GM19023 (cell line): ENCODE measurements at regions not wholly inside any gene's neighbourhood (a gene's known extent, or its start where the extent isn't known, plus 50 kb on each side); places are given as distances from the start of the nearest gene placed in this dataset.

Experiments
- ATAC-seq: cut with Tn5 transposase; IDR thresholded peaks from one replicate; pipeline ENCODE4 v1.9.1; 2021; ENCODE audit warnings: mild to moderate bottlenecking, moderate library complexity; ENCODE audit not compliant: unreplicated experiment

DNA sequence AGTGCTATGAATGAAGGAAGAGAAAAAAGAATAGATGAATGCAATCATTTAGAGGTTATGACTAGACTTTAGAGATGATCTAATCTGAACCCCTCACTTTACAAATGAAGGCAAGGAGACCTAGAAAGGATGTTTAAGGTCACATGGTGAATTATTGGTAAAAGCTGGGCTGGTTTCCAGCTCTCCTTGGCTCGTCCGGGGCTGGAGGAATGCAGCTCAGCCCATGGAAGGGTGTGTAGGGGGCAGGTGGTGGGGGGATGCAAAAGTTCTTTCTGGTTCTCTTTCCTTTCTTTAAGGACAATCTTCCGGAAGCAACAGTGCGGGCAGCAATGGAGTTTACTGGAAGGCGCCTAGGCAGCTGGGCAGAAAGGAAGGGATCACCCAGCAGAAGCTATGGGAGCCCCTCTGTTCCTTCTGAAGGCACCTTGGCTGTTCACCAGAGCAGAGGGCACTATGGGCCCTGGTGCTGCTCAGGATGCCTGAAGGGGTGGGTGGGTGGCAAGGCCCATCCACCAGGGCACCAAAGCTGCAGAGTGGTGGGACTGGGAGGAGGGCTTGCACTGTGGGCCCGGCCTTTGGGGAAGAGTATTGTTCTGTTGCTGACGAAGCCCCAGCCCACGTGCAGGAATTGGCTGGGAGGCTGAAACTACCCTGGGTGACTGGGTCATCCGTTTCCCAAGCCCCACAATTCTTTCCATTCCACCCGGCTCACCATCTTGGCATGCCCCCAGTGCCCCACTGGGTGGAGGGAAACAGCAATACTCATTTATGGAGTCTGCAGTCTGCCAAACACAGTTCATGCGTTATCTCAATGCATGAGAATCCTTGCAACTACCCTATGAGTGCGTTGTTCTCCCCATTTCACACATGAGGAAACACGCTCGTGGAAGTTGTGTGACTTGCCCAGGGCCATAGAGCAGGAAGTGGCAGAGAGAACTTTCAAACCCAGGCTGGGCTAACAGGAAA is 78.2 kb downstream of the IRF2BPL start:
- ATAC-seq, result no peak

DNA sequence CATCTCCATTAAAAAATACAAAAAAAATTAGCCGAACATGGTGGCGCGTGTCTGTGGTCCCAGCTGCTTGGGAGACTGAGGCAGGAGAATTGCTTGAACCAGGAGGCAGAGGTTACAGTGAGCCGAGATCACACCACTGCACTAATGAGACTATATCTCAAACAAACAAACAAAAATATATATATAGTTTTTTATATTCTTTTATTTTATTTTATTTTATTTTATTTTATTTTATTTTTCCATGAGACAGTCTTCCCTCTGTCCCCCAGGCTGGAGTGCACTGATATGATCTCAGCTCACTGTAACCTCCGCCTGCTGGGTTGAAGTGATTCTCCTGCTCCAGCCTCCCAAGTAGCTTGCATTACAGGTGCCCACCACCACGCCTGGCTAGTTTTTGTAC is 79.5 kb downstream of the IRF2BPL start:
- no peak for ATAC-seq

DNA sequence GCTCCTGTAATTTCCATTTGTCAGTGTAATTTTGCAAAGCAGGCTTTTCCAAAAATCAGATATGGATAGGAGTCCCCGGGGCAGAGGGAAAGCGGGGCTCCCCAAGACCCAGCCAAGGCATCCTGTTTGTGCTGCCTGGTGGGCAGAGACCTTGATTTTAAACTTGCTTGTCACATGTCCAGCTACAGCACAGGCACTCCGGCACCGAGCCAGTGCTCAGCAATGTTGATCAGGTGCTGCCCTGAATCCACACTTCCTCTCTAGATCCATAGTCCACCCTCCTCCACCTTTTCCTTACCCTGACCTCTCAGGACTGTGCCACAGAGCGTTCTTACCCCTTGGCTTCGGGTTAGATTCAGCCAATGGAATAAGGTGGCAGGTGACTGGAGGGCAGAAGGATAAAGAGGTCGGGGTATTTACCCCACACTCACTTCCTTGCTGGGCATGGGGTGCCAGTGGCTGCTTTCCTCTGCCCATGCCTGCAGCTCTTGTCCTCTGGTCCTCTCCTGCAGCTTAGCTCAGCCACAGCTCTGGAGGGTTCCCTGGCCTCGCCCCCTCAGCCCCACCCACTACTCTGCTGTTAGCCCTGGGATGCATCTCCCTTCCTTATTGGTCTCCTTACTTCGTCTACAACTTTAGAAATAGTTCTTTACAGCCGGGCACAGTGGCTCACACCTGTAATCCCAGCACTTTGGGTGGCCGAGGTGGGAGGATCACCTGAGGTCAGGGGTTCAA is 80.1 kb downstream of the IRF2BPL start:
- ATAC-seq, result no peak

DNA sequence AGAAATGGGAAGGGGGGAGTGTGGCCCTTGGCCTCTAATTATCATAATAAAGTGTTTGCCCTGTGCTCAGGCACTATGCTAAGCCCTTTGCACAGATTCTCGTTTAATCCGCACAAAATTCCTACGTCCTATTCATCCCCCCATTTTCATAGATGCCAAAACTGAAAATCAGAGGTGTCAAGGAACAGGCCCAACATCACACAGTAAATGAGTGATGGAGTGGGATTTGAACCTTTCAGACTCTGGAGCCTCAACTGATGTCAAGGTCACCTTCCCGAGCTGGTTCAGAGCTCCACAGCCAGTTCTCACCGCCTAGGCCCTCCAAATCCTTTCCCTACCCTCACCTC is 80.7 kb downstream of the IRF2BPL start:
- no peak for ATAC-seq

DNA sequence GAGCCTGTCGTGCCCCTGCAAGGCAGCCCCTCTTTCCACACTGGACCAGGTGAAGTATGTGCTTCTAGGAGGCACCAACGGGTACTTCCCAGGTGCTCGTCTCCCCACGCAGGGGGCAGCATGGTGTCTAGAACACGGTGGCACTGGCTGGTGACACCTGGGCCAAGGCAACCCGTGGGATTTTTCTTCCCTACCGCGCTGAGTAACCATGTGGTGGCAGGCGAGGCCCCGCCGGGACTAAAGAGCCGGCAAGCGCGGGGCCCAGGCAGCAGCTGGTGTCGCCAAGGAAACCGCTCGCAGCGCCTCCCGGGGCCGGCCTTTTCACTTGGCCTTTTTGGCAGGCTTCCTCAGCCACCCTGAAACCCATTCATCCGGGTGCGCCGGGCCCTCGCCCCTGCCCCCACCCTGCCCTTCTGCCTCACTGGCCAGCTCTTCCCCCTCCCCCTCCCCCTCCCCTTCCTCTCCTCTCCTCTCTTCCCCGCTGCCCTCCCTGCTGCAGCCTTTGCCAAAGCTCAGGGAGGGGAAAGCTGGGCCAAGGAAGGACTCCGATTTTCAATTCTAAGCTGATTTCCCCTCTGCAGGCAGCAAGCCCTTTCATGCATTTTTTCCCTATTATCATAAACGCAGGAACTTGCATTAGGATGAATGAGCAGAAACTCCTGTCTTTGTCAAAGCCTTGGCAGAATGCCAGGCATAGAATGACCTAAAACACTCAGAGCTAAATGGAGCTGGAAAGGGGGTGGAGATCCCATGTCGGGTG is 81.2 kb downstream of the IRF2BPL start:
- peak; percentile 80 for ATAC-seq

DNA sequence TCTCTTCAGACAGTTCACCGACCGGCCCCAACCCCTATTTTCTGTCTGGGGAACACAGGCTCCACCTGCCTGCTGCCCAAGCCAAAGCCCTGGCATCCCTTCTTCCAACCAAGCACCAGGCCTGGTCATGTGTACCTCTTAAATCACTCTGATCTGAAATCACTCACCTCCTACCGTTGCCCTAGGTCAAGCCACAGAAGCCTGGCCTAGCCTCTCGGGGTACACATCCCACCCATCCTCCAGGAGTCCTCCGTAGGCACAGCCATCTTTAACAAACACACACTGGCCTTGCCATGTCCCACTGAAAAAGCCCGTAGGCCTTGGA is 81.8 kb downstream of the IRF2BPL start:
- no peak for ATAC-seq

DNA sequence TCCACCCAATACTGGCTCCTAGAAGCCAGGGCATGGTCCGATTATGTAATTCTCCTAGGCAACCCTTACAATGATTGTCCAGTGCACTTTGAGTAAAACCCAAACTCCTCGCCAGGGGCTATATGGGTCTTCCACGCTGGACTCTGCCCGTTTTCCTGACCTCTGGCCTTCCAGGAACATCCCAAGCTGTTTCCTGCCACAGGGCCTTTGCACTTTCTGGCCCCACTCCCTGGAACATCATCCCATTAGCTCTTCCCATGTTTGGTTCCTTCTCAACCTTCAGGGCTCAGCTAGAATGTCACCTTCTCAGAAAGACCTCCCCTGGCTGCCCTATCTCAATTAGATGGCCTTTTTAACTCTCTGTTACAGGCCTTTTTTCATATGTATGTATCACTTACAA is 85.4 kb downstream of the IRF2BPL start:
- no peak for ATAC-seq

DNA sequence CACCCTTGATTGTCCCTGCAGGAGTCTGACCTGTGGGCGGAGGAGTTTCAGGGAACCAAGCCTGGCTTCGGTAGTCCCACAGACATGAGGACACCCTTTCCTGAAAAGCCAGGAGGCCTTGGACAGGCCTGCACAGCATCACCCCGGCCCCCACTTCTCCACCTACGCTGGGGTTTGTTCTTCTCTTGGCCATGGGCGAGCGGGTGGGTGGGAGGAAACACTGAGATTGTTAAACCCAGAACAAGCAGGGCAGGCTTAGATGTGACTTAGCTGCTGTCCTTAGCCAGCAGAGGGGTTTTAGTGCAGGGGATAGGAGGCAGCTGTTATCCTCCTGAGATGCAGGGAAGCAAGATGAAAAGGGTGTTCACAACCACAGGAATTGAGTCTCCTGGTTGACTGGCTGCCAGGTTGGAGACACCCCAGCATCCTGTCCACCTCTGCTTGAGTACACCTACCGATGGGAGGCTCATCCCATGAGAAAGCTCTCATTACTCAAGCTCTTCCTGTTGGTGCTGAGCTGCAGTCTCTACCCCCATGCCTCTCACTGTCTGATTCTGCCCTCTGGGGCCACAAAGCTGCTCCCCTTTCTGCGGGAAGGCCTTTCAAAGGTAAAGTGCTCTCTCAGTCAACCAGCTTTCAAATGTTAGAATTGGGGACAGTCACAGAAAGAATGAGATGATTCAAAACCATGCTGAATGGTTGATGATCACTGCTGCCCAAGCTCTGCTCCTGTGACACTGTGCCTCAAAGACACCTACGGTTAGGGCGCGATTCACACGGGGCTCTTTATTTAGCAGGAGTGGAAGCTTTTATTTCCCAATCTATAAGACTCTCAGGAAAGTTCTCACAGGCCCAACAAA is 86.3 kb downstream of the IRF2BPL start:
- no peak for ATAC-seq

DNA sequence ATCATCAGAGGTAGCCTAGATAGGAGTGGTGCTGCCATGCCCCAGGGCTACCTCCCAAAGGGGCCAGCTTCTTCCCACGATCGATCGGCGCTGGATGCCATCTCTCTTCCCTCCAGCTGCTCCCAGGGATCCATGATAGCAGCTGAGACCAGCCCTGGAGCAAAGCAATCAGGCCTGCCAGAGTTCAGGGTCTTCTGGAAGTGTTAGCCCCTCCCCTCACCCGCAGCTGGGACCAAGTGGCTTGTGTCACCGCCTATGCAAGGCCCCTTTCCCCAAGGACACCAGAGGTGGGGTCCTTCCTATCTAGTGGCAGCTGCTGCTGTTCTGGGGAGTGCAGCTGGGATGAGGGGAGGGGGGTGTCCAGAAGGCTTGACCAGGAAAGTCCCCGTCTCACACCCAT is 87.0 kb downstream of the IRF2BPL start:
- ATAC-seq, result no peak

DNA sequence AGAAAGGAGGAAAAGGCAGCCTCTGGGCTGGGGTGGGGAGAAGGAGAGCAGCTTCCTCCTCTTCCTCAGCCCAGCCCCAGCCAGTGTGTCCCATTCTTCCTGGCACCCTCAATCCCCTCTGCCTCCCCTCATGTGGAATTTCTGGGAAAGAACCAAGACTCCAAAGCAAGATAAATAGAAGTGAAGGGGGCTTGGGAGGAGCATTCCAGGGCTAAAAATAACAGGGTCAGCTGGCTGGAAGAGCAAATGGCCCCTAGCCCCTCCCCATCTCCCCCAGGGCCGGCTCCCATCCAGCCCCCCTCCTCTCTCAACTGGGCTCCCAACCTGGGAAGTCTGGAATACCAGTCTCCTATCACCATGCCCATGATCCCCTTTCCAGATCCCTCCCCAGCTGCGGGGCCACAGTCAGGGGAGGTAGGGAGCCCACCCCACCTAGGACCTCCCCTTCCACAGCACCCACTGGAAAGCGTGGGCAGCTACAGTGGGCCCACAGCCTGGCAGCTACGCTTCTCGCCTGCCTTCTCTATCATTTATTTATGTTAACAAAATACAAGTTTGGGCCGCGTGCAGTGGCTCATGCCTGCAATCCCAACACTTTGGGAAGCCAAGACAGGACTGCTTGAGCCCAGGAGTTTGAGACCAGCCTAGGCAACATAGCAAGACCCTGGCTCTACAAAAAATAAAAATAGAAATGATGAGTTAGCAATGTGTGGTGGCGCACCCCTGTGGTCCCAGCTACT is 88.3 kb downstream of the IRF2BPL start:
- ATAC-seq, result no peak

DNA sequence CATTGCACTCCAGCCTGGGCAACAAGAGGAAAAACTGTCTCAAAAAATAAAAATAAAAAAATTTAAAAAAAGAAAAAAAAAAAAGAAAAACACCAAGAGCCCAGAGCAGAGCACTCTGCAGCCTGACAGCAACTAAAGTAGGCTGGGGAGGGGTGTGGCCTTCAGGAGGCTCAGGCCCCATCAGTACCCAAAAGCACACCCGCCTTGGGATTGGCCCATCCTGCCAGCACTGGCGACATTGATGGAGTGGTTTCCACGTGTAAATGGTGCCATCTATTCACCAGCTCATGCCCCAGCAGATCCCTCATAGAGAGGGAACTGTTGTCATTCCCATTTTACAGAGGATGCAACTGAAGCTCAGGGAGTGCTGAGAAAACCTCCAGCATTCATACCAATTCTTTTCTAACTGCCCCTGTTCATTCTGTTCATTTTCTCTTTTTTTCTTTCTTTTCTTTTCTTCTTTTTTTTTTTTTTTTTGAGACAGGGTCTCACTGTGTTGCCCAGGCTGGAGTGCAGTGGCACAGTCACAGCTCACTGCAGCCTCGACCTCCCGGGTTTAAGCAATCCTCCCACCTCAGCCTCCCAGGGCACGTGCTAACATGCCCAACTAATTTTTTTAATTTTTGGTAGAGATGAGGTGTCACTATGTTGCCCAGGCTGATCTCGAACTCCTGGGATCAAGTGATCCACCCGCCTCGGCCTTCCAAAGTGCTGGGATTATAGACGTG is 89.3 kb downstream of the IRF2BPL start:
- no peak for ATAC-seq

DNA sequence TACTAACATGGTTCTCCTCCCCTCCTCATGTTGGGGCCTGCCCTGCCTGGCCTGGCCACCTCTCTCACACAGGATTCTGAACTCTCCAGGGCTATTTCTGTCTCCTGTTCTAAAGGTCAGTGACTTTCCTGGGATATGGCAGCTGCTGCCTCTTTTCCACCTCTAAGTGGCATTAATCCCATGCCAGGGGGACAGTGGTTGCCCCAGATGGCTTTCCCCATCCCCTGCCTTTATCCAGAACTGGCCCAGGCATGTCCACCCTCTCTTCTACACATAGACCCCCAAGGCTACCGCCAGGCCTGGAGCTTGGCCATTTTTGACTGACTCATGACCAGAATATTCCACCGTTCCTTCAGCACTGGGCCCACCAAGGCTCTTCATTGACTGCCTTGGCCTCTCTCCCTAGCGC is 90.4 kb downstream of the IRF2BPL start:
- ATAC-seq, result no peak

DNA sequence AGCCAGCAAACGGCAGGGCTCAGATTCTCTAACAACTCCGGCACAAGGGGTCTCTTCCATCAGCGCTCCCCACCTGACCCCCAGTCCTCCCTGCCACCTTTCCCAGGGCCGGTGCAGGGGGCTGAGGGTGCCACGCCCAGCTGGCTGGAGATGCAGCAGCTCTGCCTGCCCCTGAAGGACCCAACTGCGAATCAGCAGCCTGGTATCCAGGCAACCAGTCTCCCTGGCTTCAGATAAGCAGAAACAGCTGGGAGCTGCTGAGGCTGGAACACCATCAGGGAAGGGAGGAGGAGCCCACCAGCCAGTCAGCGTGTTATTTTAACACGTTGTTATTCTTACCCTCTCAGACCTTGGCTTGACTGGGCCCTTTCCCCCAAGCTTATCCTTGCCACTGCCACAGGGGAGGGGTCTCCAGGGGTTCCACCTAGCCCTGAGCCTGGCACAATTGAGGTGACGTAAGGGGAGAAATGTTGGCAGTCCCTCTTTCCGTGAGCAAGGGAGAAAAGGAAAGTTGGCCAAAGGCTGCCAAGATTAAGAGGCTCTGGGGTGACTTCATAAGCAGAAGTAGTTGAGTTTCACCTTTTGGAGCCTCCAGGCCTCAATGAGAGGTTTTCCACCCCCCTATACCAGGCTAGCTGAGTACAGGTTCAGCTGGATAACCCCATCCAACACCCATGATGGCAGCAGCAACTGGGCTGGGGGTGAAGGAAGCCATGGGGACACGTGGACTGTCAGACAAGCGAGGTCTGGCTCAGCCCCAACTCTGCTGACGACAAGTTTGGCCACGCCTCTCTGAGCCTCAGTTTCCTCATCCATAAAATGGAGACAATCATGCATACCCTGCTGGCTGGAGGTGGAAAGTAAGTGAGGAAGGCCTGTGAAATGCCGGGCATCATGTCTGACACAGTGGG is 91.1 kb downstream of the IRF2BPL start:
- no peak for ATAC-seq

DNA sequence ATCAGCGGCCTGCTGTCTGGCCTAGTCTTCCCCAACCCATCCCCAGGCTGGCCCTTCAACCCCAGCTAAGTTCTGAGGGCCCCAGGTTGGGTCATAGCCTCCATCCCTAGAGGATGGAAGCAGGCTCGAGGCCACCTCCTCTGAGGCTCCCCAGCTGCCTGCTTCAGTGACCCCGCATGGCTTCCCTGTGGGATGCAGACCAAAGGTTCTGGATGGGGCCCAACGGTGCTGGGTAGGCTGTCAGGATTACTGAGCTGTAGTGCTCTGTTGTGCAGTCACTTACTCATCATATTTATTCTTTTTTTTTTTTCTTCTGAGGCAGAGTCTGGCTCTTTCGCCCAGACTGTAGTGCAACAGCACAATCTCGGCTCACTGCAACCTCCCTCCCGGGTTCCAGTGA is 92.0 kb downstream of the IRF2BPL start:
- no peak for ATAC-seq

DNA sequence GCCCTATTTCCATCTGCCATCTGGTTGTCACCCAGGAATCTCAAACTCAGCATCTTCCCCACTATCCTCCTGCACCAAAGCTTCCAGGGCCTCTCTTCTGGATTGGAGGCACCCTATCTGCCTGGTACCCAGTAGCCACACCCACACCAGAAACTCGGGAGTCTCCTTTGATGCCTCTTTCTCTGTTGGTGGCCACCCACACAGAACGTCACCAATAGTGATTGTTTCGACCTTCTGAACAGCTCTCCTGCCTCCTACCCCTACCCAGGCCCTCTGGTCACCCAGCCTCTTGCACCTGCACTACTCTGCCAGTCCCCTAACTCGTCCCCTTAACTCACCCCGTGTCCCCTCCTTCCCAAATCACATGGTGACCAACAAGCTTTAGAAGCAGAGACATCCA is 95.0 kb downstream of the IRF2BPL start:
- no peak for ATAC-seq

DNA sequence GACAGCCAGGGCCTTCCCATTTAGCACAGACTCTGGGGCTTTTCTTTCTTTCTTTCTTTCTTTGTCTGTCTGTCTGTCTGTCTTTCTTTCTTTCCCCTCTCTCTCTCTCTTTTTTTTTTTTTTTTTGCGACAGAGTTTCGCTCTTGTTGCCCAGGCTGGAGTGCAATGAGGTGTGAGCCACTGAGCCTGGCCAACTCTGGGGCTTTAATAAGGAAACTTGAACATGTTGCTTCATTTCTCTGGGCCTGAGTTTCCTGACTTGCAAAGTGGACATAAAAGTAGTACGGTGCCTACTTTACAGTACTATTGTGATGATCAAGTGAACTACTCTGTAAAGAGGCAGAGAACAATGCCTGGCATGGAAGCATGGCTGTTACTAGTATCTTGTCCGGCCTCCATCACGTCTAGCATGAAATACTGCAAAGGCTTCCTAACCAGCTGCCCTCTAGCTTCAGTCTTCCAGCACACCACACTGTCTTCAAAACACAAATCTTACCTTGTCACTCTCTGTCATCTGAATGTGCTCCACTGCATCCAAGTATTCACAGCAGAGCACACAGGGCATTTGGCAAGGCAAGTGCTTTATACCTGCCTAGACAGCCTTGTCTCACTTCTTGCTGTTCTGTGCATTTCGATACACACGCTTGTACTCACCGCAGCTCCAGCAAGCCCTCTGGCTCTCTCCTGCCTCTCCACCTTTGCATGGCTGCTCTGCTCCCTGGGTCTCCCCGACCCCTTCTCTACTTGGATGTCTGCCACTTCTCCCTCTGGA is 96.7 kb downstream of the IRF2BPL start:
- ATAC-seq, result no peak

DNA sequence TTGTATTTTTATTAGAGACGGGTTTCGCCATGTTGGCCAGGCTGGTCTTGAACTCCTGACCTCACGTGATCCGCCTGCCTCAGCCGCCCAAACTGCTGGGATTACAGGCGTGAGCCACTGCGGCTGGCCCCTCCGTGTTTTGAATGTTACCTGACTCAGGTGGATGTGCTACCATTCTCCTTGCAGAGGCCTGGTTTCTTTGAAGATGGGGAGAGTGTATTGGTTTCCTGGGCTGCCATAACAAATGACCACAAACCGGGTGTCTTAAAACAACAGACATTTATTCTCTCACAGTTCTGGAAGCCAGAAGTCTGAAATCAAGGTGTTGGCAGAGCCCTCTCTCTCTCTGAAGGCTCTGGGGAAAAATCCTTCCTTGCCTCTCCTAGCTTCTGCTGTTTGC is 98.0 kb downstream of the IRF2BPL start:
- no peak for ATAC-seq

DNA sequence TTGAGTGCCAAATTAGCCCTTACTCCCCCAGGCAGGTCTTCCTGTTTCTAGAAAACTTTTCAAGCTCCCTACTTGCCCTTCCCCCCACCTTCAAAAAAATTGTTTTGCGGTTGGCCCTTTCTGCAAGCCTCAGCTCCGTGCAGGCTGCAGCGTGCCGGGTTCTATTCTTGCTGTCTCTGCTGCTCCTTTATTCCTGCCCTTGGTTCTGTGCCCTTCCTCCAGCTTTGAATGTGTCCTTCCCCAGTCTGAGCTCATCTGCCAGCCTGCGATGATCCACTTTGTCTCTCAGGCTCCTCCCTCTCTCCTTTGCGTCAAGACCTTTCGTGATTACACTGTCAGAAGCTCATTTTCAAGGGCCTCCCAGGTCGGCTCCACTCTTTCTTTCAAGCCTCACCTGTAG is 98.6 kb downstream of the IRF2BPL start:
- ATAC-seq, result no peak
